GM23338 (cell line): ENCODE measurements at regions not wholly inside any gene's neighbourhood (a gene's known extent, or its start where the extent isn't known, plus 50 kb on each side); places are given as distances from the start of the nearest gene placed in this dataset.

ENCODE experiments used
- EZH2phosphoT487 ChIP-seq: fragments of 200-600 bp; sonication (generic); IDR thresholded peaks from one replicate; pipeline ENCODE4 v1.8.1; 2018; ENCODE audit warnings: antibody characterized with exemption; ENCODE audit not compliant: unreplicated experiment
- JUNB ChIP-seq: IDR thresholded peaks from one replicate; pipeline ENCODE4 v1.6.1; 2016; ENCODE audit warnings: antibody characterized with exemption; ENCODE audit not compliant: unreplicated experiment
- POLR2AphosphoS5 ChIP-seq: IDR thresholded peaks from 2 replicates; pipeline ENCODE4 v1.6.1; 2016; ENCODE audit warnings: antibody characterized with exemption, low read depth
- TF ChIP-seq, protein P1 (sequence below), 2 experiments: fragments of 200-600 bp in 1 of 2; sonication (generic) in 1 of 2; conservative IDR thresholded peaks; 2 replicates each; pipeline versions ENCODE4 v1.5.1 to v1.6.1; 2016 to 2017; ENCODE audit warnings: antibody characterized with exemption in 2 of 2, low read depth in 2 of 2, mild to moderate bottlenecking in 2 of 2, moderate library complexity in 1 of 2

- TF ChIP-seq, protein P1, sequence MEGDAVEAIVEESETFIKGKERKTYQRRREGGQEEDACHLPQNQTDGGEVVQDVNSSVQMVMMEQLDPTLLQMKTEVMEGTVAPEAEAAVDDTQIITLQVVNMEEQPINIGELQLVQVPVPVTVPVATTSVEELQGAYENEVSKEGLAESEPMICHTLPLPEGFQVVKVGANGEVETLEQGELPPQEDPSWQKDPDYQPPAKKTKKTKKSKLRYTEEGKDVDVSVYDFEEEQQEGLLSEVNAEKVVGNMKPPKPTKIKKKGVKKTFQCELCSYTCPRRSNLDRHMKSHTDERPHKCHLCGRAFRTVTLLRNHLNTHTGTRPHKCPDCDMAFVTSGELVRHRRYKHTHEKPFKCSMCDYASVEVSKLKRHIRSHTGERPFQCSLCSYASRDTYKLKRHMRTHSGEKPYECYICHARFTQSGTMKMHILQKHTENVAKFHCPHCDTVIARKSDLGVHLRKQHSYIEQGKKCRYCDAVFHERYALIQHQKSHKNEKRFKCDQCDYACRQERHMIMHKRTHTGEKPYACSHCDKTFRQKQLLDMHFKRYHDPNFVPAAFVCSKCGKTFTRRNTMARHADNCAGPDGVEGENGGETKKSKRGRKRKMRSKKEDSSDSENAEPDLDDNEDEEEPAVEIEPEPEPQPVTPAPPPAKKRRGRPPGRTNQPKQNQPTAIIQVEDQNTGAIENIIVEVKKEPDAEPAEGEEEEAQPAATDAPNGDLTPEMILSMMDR (conservative IDR thresholded peaks at IDR 0.05; ENCODE audit: low read depth in 2 of 2): no peak
- TF ChIP-seq JUNB (no peak), POLR2AphosphoS5 (no peak), EZH2phosphoT487 (no peak)
Measured at GRCh38 chr2:65564299-65564698, 131.9 kb upstream of the SPRED2 start.
